ENCODE measurements at regions not wholly inside any gene's neighbourhood (a gene's known extent, or its start where the extent isn't known, plus 50 kb on each side); places are given as distances from the start of the nearest gene placed in this dataset.

- H3K27ac Mint-ChIP-seq = no peak overlapping the region
Measured at GRCh38 chr7:142438235-142438922, 180.5 kb upstream of the PRSS58 start.

DNA sequence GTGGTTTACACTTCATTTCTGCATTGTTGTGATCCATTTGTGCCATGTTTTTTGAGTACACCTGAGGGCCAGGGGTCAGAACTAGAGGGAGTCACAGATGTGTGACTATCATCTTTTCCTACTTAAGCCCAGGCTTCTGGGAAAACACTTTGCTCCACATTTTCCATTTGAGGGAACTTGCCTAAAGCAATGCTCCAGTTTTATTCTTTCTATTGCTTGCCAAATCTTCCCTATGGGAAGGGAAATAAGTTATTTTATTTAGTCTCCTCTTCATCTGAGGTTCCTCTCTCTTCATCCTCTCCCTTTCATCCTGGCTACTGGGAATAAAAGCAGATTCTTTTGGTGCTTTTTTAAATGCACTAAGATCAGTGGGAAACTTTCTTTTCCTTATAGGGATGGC, 179.9 kb upstream of the PRSS58 start:
- Histone ChIP-seq H3K36me3 (ENCODE audit: insufficient read depth) (no peaks in the 10 kb centered on the region), H3K27me3 (ENCODE audit: insufficient read depth) (no peaks in the 10 kb centered on the region), H3K4me2 (no peak overlapping the region), H4K20me1 (replicated peaks; ENCODE audit: insufficient read depth) (no peaks in the 10 kb centered on the region), H3K79me2 (replicated peaks; ENCODE audit: insufficient read depth) (no peaks in the 10 kb centered on the region), H3K4me1 (ENCODE audit: insufficient read depth) (peaks cover 13% of the 10 kb centered on the region; the same call in 1 of the 2 replicates), H3K27ac (ENCODE audit: low read depth) (no peak overlapping the region), H3F3A (replicated peaks; ENCODE audit: low read depth) (no peaks in the 10 kb centered on the region), H3K9me2 (ENCODE audit: insufficient read depth) (no peaks in the 10 kb centered on the region), H2AFZ (0 out of 2 replicates have a peak overlapping the region, but pooled peaks have one; percentile 2), H3K4me3 (no peak overlapping the region)
- H3K27ac Mint-ChIP-seq = no peak overlapping the region
- no peak for ATAC-seq
- H3K4me1 Mint-ChIP-seq = peaks cover 20% of the 10 kb centered on the region
- DNase-seq (ENCODE audit: low spot score) = no peak
- H3K4me3 Mint-ChIP-seq = no peak overlapping the region
- H3K36me3 Mint-ChIP-seq (ENCODE audit: low read depth) = no peaks in the 10 kb centered on the region
- H3K9me3 Mint-ChIP-seq = no peaks in the 10 kb centered on the region
- peaks cover 4% of the 10 kb centered on the region for H3K27me3 Mint-ChIP-seq (ENCODE audit: insufficient read depth, low read depth, poor library complexity)
- TF ChIP-seq JUNB (IDR thresholded peaks at IDR 0.05; ENCODE audit: unreplicated experiment) = no peak
- no peak for TF ChIP-seq CREB1 (CRISPR knock-in tag; IDR thresholded peaks at IDR 0.05; ENCODE audit: low read depth)
- TF ChIP-seq NANOG (IDR thresholded peaks at IDR 0.05; ENCODE audit: borderline replicate concordance) = no peak
- no peak for TF ChIP-seq POLR2AphosphoS5 (IDR thresholded peaks at IDR 0.05; ENCODE audit: low read depth)
- TF ChIP-seq ETS1 (IDR thresholded peaks at IDR 0.05) = no peak
- no peak for TF ChIP-seq ZNF331 (CRISPR knock-in tag; IDR thresholded peaks at IDR 0.05; ENCODE audit: low read depth)
- no peak for TF ChIP-seq CTCF (conservative IDR thresholded peaks at IDR 0.05; ENCODE audit: low read depth in 2 of 2)

More at GRCh38 chr7:142438235-142438922, 180.5 kb upstream of the PRSS58 start:
- Mint-ChIP-seq H3K4me1 (peaks cover 20% of the 10 kb centered on the region), H3K9me3 (no peaks in the 10 kb centered on the region), H3K27me3 (ENCODE audit: insufficient read depth, low read depth, poor library complexity) (peaks cover 4% of the 10 kb centered on the region), H3K4me3 (no peak overlapping the region), H3K36me3 (ENCODE audit: low read depth) (no peaks in the 10 kb centered on the region)
- Histone ChIP-seq H3K36me3 (ENCODE audit: insufficient read depth) (no peaks in the 10 kb centered on the region), H3K27me3 (ENCODE audit: insufficient read depth) (no peaks in the 10 kb centered on the region), H3K4me2 (no peak overlapping the region), H2AFZ (0 out of 2 replicates have a peak overlapping the region, but pooled peaks have one; percentile 2), H3K9me2 (ENCODE audit: insufficient read depth) (no peaks in the 10 kb centered on the region), H3K27ac (ENCODE audit: low read depth) (no peak overlapping the region), H3K79me2 (replicated peaks; ENCODE audit: insufficient read depth) (no peaks in the 10 kb centered on the region), H3K4me3 (no peak overlapping the region), H4K20me1 (replicated peaks; ENCODE audit: insufficient read depth) (no peaks in the 10 kb centered on the region), H3F3A (replicated peaks; ENCODE audit: low read depth) (no peaks in the 10 kb centered on the region), H3K4me1 (ENCODE audit: insufficient read depth) (peaks cover 13% of the 10 kb centered on the region; the same call in 1 of the 2 replicates)
- TF ChIP-seq EZH2 (IDR thresholded peaks at IDR 0.05; ENCODE audit: low read depth, unreplicated experiment) = no peak
- TF ChIP-seq CTCF (conservative IDR thresholded peaks at IDR 0.05; ENCODE audit: low read depth in 2 of 2) = peak; percentile 96 to 98
- TF ChIP-seq NANOG (IDR thresholded peaks at IDR 0.05; ENCODE audit: borderline replicate concordance) = no peak
- no peak for TF ChIP-seq ZNF331 (CRISPR knock-in tag; IDR thresholded peaks at IDR 0.05; ENCODE audit: low read depth)
- DNase-seq (ENCODE audit: low spot score) = peak; percentile 93
- ATAC-seq = peak; percentile 92

Measured in GM23338 (cell line).